ENCODE measurements at regions not wholly inside any gene's neighbourhood (a gene's known extent, or its start where the extent isn't known, plus 50 kb on each side); places are given as distances from the start of the nearest gene placed in this dataset.

DNA sequence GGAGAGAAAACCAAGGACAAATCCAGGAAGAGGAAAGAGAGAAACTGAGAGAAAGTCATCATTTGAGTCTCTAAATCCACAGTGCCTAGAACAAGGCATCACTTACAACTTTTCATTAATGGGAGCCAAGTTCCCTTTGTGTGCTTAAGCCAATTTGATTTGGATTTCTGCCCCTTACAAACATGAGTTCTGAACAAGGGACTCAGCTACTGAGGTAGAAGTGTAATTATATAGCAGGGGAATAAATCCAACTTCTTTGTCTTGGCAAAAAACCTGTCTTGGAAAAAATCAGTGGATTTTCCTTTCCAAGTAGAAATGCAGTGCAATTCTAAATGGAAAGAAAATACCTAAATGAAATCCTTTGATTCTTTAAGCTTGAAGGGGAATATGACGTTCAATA, 307.2 kb upstream of the CNTN3 start:
- Histone ChIP-seq H3K27me3 (no peaks in the 10 kb centered on the region), H3K4me3 (no peak overlapping the region), H3K9me3 (no peaks in the 10 kb centered on the region), H3K36me3 (ENCODE audit: low read depth, missing control alignments) (no peaks in the 10 kb centered on the region), H3K4me1 (no peaks in the 10 kb centered on the region), H3K27ac (no peak overlapping the region)
- DNase-seq: no peak
- 71 to 80% methylated on average over 1 of the region's 1 CpG for WGBS, 2 donors
- intact Hi-C loops (cut with DNase I; ENCODE audit: low total_unique reads): no loop called here
- TF ChIP-seq, protein P1, sequence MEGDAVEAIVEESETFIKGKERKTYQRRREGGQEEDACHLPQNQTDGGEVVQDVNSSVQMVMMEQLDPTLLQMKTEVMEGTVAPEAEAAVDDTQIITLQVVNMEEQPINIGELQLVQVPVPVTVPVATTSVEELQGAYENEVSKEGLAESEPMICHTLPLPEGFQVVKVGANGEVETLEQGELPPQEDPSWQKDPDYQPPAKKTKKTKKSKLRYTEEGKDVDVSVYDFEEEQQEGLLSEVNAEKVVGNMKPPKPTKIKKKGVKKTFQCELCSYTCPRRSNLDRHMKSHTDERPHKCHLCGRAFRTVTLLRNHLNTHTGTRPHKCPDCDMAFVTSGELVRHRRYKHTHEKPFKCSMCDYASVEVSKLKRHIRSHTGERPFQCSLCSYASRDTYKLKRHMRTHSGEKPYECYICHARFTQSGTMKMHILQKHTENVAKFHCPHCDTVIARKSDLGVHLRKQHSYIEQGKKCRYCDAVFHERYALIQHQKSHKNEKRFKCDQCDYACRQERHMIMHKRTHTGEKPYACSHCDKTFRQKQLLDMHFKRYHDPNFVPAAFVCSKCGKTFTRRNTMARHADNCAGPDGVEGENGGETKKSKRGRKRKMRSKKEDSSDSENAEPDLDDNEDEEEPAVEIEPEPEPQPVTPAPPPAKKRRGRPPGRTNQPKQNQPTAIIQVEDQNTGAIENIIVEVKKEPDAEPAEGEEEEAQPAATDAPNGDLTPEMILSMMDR (IDR thresholded peaks at IDR 0.05): no peak
- no peak for TF ChIP-seq POLR2A (IDR thresholded peaks at IDR 0.05)

DNA sequence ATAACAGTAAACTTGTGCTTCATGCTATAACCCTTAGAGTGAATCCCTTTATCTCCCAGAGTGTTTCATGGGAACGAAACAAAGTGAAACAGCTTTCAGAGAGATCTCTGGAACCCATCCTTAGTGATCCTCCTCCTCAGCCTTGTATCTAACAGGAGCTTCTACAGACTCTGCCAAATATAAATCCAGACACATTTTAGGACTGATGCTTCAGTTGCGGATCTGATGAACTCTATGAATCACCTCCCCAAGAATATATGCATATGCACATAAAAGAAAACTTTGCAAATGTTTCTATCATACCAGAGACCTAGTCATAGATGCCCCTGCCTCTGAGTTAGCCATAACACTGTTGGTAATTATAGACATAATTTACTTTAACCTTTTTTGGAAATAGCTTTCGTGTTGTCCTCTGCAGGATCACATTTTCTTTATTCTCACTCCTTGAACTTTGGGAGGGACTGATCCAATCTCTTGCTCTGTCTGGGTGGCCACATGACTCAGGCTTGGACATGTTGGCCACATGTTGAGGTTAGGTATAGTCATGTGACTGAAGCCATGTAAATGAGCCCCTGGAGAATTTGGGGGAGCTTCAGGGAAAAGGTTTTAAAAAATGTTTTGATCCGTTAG, 306.4 kb upstream of the CNTN3 start:
- no peak overlapping the region for H3K4me3 ChIP-seq
- H3K9me3 ChIP-seq: no peaks in the 10 kb centered on the region
- no peak for DNase-seq
- H3K27ac ChIP-seq: no peak overlapping the region
- H3K4me1 ChIP-seq: no peaks in the 10 kb centered on the region
- intact Hi-C loops (cut with DNase I; ENCODE audit: low total_unique reads): no loop called here
- no peak for TF ChIP-seq POLR2A (IDR thresholded peaks at IDR 0.05)
- TF ChIP-seq, protein P1 (IDR thresholded peaks at IDR 0.05): no peak
- H3K36me3 ChIP-seq (ENCODE audit: low read depth, missing control alignments): no peaks in the 10 kb centered on the region
- no peaks in the 10 kb centered on the region for H3K27me3 ChIP-seq
- 44 to 59% methylated on average over 4 of the region's 4 CpGs for WGBS, 2 donors

DNA sequence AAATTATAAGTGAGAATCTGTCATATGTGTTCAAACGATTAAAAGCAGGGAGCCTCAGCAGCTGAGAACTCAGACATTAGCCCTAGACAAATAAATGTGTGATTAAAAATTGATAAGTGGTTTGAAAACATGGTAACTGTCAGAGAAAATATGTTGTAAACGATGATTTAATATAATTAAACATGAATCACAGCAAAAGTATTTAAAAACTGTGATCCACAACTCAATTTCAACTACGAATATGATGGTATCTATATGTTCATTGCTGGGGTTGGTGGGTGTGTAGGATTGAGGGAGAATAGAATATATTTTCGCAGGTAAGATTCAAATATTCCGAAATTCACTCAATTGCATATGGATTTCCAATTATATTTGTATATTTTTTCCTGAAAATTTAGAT, 302.2 kb upstream of the CNTN3 start:
- Histone ChIP-seq H3K4me1 (no peaks in the 10 kb centered on the region), H3K27ac (no peak overlapping the region), H3K4me3 (no peak overlapping the region), H3K27me3 (no peaks in the 10 kb centered on the region), H3K36me3 (ENCODE audit: low read depth, missing control alignments) (no peaks in the 10 kb centered on the region), H3K9me3 (no peaks in the 10 kb centered on the region)
- TF ChIP-seq, protein P1 (IDR thresholded peaks at IDR 0.05): no peak
- 84% methylated on average over 5 of the region's 5 CpGs for WGBS, 2 donors
- intact Hi-C loops (cut with DNase I; ENCODE audit: low total_unique reads): no loop called here
- no peak for DNase-seq

DNA sequence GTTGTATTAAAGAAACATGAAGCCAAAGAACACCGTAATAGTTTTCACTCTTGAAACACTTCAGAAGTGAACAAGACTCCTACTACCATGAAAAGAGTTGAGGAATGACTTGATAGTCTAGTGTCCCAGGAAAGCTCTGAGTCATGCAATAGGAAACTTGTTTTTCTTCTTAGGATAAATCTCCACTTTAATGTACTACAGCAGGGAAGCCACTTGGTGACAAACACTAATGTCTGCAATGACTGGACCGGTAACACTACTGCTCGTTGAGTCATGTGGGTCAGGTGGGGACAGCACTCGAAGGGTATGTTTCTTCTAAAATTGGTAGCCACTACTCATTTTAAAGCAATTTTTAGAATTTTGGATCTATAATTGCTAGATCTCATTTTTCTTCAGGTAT, 291.7 kb upstream of the CNTN3 start:
- H3K9me3 ChIP-seq: no peaks in the 10 kb centered on the region
- H3K4me1 ChIP-seq: no peaks in the 10 kb centered on the region
- no peak overlapping the region for H3K27ac ChIP-seq
- whole genome bisulfite sequencing, 2 donors: 84 to 98% methylated on average over 4 of the region's 4 CpGs
- no peak overlapping the region for H3K4me3 ChIP-seq
- intact Hi-C loops (cut with DNase I; ENCODE audit: low total_unique reads): no loop called here
- H3K36me3 ChIP-seq (ENCODE audit: low read depth, missing control alignments): no peaks in the 10 kb centered on the region
- TF ChIP-seq POLR2A (IDR thresholded peaks at IDR 0.05): no peak
- TF ChIP-seq, protein P1 (IDR thresholded peaks at IDR 0.05): no peak
- DNase-seq: no peak
- no peaks in the 10 kb centered on the region for H3K27me3 ChIP-seq

DNA sequence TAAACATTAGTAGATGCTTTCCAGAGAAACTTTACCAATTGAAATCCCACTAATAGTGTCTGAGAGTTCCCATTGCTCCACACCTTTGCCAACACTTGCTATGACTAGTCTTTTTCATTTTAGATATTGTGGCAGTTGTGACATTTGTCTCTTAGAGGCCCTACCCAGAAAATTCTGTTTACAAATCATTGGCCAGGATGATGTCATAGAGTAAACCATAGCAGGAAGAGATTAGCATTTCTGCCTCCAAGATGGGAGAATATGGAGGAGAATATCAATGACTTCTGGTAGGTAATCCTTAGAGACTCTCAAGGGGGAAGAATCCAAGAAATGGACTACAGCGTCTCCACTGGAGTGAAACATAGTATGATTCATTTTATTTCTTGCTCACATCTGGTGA, 291.0 kb upstream of the CNTN3 start:
- no peaks in the 10 kb centered on the region for H3K9me3 ChIP-seq
- no peaks in the 10 kb centered on the region for H3K4me1 ChIP-seq
- 83 to 92% methylated on average over 1 of the region's 1 CpG for WGBS, 2 donors
- no peaks in the 10 kb centered on the region for H3K36me3 ChIP-seq (ENCODE audit: low read depth, missing control alignments)
- DNase-seq: no peak
- no peaks in the 10 kb centered on the region for H3K27me3 ChIP-seq
- intact Hi-C loops (cut with DNase I; ENCODE audit: low total_unique reads): no loop called here
- no peak overlapping the region for H3K4me3 ChIP-seq
- TF ChIP-seq POLR2A (IDR thresholded peaks at IDR 0.05): no peak
- TF ChIP-seq, protein P1 (IDR thresholded peaks at IDR 0.05): no peak
- no peak overlapping the region for H3K27ac ChIP-seq
